ENCODE measurements at regions not wholly inside any gene's neighbourhood (a gene's known extent, or its start where the extent isn't known, plus 50 kb on each side); places are given as distances from the start of the nearest gene placed in this dataset.

- TF ChIP-seq, protein P1, sequence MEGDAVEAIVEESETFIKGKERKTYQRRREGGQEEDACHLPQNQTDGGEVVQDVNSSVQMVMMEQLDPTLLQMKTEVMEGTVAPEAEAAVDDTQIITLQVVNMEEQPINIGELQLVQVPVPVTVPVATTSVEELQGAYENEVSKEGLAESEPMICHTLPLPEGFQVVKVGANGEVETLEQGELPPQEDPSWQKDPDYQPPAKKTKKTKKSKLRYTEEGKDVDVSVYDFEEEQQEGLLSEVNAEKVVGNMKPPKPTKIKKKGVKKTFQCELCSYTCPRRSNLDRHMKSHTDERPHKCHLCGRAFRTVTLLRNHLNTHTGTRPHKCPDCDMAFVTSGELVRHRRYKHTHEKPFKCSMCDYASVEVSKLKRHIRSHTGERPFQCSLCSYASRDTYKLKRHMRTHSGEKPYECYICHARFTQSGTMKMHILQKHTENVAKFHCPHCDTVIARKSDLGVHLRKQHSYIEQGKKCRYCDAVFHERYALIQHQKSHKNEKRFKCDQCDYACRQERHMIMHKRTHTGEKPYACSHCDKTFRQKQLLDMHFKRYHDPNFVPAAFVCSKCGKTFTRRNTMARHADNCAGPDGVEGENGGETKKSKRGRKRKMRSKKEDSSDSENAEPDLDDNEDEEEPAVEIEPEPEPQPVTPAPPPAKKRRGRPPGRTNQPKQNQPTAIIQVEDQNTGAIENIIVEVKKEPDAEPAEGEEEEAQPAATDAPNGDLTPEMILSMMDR (IDR thresholded peaks at IDR 0.05): no peak
- H3K27ac ChIP-seq: no peak overlapping the region
- no peak for DNase-seq (ENCODE audit: low spot score)
- no peak overlapping the region for H3K4me3 ChIP-seq
These were observed 274.5 kb upstream of the PTGER4 start for GRCh38 chr5:40405230-40405629.

DNA sequence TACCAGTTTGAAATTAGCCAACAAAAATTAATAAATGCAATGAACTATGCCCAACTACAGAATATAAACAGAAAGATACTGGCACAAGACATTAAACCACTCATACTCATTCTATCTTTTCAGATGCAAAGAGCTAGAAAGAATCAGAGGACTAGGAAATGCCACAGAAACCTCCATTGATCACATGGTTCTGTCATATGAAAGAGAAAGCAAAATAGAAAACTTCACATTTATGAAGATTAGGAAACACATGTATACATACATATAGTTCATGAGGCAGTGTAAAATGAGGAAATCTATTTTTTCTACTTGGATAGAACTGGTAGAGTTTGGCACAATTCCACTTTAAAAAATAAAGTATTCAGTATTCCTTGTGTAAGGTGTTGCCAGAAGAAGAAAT lies 275.1 kb upstream of the PTGER4 start:
- no peak for DNase-seq (ENCODE audit: low spot score)
- Histone ChIP-seq H3K4me3 (no peak overlapping the region), H3K27ac (no peak overlapping the region)
- TF ChIP-seq, protein P1 (IDR thresholded peaks at IDR 0.05): no peak

DNA sequence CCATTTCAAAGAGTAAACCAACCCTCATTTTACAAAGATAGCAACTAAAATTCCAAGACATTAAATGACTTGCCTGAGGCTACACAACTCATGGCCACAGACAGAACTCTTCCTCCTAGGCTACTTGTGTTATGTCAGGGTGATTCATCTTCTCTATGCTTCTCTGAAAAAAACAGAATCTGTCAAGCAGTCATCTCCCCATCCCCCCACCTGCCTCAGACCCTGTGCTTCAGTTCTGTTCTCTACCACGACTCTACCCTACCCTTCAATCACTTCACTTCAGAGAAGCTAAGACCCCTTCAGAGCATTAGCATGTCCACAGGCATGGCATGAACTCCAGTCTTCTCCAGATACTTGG lies 277.7 kb upstream of the PTGER4 start:
- H3K4me3 ChIP-seq: no peak overlapping the region
- DNase-seq (ENCODE audit: low spot score): no peak
- TF ChIP-seq, protein P1 (IDR thresholded peaks at IDR 0.05): no peak
- no peak overlapping the region for H3K27ac ChIP-seq

GRCh38 chr5:40401284-40402006 lies 278.3 kb upstream of the PTGER4 start:
- Histone ChIP-seq H3K4me3 (no peak overlapping the region), H3K27ac (no peak overlapping the region)
- no peak for DNase-seq (ENCODE audit: low spot score)
- TF ChIP-seq, protein P1 (IDR thresholded peaks at IDR 0.05): no peak

DNA sequence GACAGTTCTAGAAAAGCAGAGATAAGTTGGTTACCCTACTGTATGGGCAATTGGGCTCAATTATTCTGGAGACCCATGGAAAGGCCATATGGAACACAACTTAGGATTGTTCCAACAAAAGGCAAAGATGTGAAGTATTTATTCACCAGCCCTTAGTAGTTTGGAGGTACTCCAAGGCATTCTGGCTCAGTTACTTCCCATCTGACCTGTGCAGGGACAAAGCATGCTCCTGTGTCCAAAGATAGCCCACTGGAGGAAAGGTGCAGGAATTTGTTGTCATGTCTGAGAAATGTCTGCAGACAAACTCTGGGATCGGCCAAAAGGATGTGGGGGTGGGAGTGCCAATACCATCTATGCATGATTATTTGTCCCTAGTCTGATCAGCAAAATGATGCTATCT lies 279.5 kb upstream of the PTGER4 start:
- no peak for DNase-seq (ENCODE audit: low spot score)
- TF ChIP-seq, protein P1 (IDR thresholded peaks at IDR 0.05): no peak
- no peak overlapping the region for H3K4me3 ChIP-seq
- no peak overlapping the region for H3K27ac ChIP-seq

DNA sequence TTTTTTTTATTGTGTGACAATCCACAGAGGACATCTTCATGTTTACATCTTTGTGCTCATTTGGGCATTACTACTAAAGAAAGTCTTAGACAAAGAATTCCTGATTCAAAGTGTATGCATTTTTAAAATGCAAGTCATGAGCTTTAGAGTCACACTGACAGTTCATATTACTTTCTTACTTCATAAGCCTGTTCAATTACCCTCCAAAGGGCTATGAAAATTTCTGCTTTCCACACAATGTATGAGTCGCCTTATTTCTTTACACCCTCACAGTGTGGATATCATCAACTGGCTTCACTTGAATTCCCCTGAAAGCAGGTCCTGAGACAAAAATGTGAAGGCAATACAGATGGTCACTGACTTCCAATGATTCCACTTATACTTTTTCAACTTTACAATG lies 280.4 kb upstream of the PTGER4 start:
- no peak overlapping the region for H3K4me3 ChIP-seq

GRCh38 chr5:40397976-40398375 lies 281.7 kb upstream of the PTGER4 start:
- TF ChIP-seq, protein P1 (IDR thresholded peaks at IDR 0.05): no peak
- no peak overlapping the region for H3K27ac ChIP-seq
- DNase-seq (ENCODE audit: low spot score): no peak

More for the DNA sequence above, 280.4 kb upstream of the PTGER4 start:
- TF ChIP-seq, protein P1 (IDR thresholded peaks at IDR 0.05): no peak
- DNase-seq (ENCODE audit: low spot score): no peak
- no peak overlapping the region for H3K27ac ChIP-seq

More at GRCh38 chr5:40397976-40398375, 281.7 kb upstream of the PTGER4 start:
- H3K4me3 ChIP-seq: no peak overlapping the region

Measured in coronary artery (tissue), 2 donors.